Subcutaneous abdominal adipose tissue (tissue), 5 donors: ENCODE measurements at regions not wholly inside any gene's neighbourhood (a gene's known extent, or its start where the extent isn't known, plus 50 kb on each side); places are given as distances from the start of the nearest gene placed in this dataset.

ENCODE experiments used
- H3K27ac ChIP-seq: one replicate; pipeline ENCODE4 v1.7.0; 2013; ENCODE audit warnings: low read depth, mild to moderate bottlenecking, inconsistent platforms, low read length, moderate library complexity
- H3K27me3 ChIP-seq, 5 donors: one replicate each; pipeline ENCODE4 v1.7.0; 2013; ENCODE audit warnings: low read length in 5 of 5, inconsistent platforms in 1 of 5; ENCODE audit not compliant: control insufficient read depth in 5 of 5, insufficient read depth in 4 of 5
- H3K36me3 ChIP-seq, 5 donors: one replicate each; pipeline ENCODE4 v1.7.0; 2013; ENCODE audit warnings: low read length in 5 of 5; ENCODE audit not compliant: control insufficient read depth in 5 of 5, insufficient read depth in 5 of 5
- H3K4me1 ChIP-seq, 5 donors: one replicate each; pipeline ENCODE4 v1.7.0; 2013; ENCODE audit warnings: low read length in 5 of 5, mild to moderate bottlenecking in 3 of 5, moderate library complexity in 1 of 5; ENCODE audit not compliant: control insufficient read depth in 5 of 5, insufficient read depth in 5 of 5
- H3K4me3 ChIP-seq, 5 donors: one replicate each; pipeline ENCODE4 v1.7.0; 2013; ENCODE audit warnings: low read length in 5 of 5, low read depth in 1 of 5
- H3K9ac ChIP-seq, 5 donors: one replicate each; pipeline ENCODE4 v1.7.0; 2013; ENCODE audit warnings: low read length in 5 of 5, mild to moderate bottlenecking in 4 of 5, moderate library complexity in 3 of 5
- H3K9me3 ChIP-seq, 5 donors: one replicate each; pipeline ENCODE4 v1.7.0; 2013; ENCODE audit warnings: low read length in 5 of 5; ENCODE audit not compliant: control insufficient read depth in 5 of 5
- donor health status: healthy.
- donor health status: healthy.
- donor health status: healthy.
- donor health status: healthy.
- donor health status: healthy.

- no peak overlapping the region for H3K9ac ChIP-seq
- no peak overlapping the region for H3K27ac ChIP-seq
- peaks cover 0 to 6% (median 0%) of the 10 kb centered on the region in 5 donors for H3K4me1 ChIP-seq
- no peaks in the 10 kb centered on the region for H3K27me3 ChIP-seq
- no peaks in the 10 kb centered on the region for H3K9me3 ChIP-seq
- no peaks in the 10 kb centered on the region for H3K36me3 ChIP-seq
- H3K4me3 ChIP-seq = no peak overlapping the region
Observed at GRCh38 chr7:16207321-16207720, 214.0 kb downstream of the CRPPA start.

GRCh38 chr7:16205466-16205865 lies 215.9 kb downstream of the CRPPA start:
- Histone ChIP-seq H3K27me3 (no peaks in the 10 kb centered on the region), H3K9ac (no peak overlapping the region), H3K9me3 (no peaks in the 10 kb centered on the region), H3K36me3 (no peaks in the 10 kb centered on the region), H3K4me3 (no peak overlapping the region), H3K27ac (no peak overlapping the region), H3K4me1 (peaks cover 0 to 6% (median 0%) of the 10 kb centered on the region in 5 donors)

- H3K27ac ChIP-seq = no peak overlapping the region
- peaks cover 0 to 6% (median 0%) of the 10 kb centered on the region in 5 donors for H3K4me1 ChIP-seq
- no peak overlapping the region for H3K4me3 ChIP-seq
- no peaks in the 10 kb centered on the region for H3K36me3 ChIP-seq
- no peaks in the 10 kb centered on the region for H3K27me3 ChIP-seq
- no peak overlapping the region for H3K9ac ChIP-seq
- no peaks in the 10 kb centered on the region for H3K9me3 ChIP-seq
Observed at GRCh38 chr7:16204953-16205352, 216.4 kb downstream of the CRPPA start.

GRCh38 chr7:16203065-16203464 lies 218.3 kb downstream of the CRPPA start:
- no peaks in the 10 kb centered on the region for H3K9me3 ChIP-seq
- H3K27me3 ChIP-seq = no peaks in the 10 kb centered on the region
- H3K4me1 ChIP-seq = peaks cover 0 to 6% (median 0%) of the 10 kb centered on the region in 5 donors
- H3K36me3 ChIP-seq = no peaks in the 10 kb centered on the region
- H3K4me3 ChIP-seq = no peak overlapping the region
- no peak overlapping the region for H3K9ac ChIP-seq
- no peak overlapping the region for H3K27ac ChIP-seq

- Histone ChIP-seq H3K27me3 (no peaks in the 10 kb centered on the region), H3K36me3 (no peaks in the 10 kb centered on the region), H3K27ac (no peak overlapping the region), H3K9me3 (no peaks in the 10 kb centered on the region), H3K4me3 (no peak overlapping the region), H3K4me1 (peaks cover 0 to 6% (median 0%) of the 10 kb centered on the region in 5 donors), H3K9ac (no peak overlapping the region)
Observed at GRCh38 chr7:16202303-16202702, 219.0 kb downstream of the CRPPA start.

GRCh38 chr7:16200591-16200990 lies 220.7 kb downstream of the CRPPA start:
- Histone ChIP-seq H3K4me1 (peaks cover 0 to 6% (median 0%) of the 10 kb centered on the region in 5 donors), H3K9me3 (no peaks in the 10 kb centered on the region), H3K4me3 (no peak overlapping the region), H3K9ac (no peak overlapping the region), H3K36me3 (no peaks in the 10 kb centered on the region), H3K27me3 (no peaks in the 10 kb centered on the region), H3K27ac (no peak overlapping the region)

- Histone ChIP-seq H3K27ac (no peak overlapping the region), H3K27me3 (no peaks in the 10 kb centered on the region), H3K9me3 (no peaks in the 10 kb centered on the region), H3K36me3 (no peaks in the 10 kb centered on the region), H3K9ac (no peak overlapping the region), H3K4me1 (peaks cover 0 to 9% (median 0%) of the 10 kb centered on the region in 5 donors), H3K4me3 (no peak overlapping the region)
Observed at GRCh38 chr7:16193631-16194030, 227.7 kb downstream of the CRPPA start.

GRCh38 chr7:16189026-16189715 lies 232.2 kb downstream of the CRPPA start:
- Histone ChIP-seq H3K27me3 (no peaks in the 10 kb centered on the region), H3K9me3 (no peaks in the 10 kb centered on the region), H3K9ac (no peak overlapping the region), H3K27ac (no peak overlapping the region), H3K4me3 (no peak overlapping the region), H3K4me1 (peaks cover 0 to 9% (median 0%) of the 10 kb centered on the region in 5 donors), H3K36me3 (no peaks in the 10 kb centered on the region)

GRCh38 chr7:16187131-16187530 lies 234.2 kb downstream of the CRPPA start:
- H3K9ac ChIP-seq = no peak overlapping the region
- peaks cover 0 to 9% (median 0%) of the 10 kb centered on the region in 5 donors for H3K4me1 ChIP-seq
- H3K4me3 ChIP-seq = no peak overlapping the region
- no peak overlapping the region for H3K27ac ChIP-seq
- no peaks in the 10 kb centered on the region for H3K9me3 ChIP-seq
- H3K36me3 ChIP-seq = no peaks in the 10 kb centered on the region
- H3K27me3 ChIP-seq = no peaks in the 10 kb centered on the region

GRCh38 chr7:16178585-16178984 lies 242.8 kb downstream of the CRPPA start:
- Histone ChIP-seq H3K27me3 (no peaks in the 10 kb centered on the region), H3K9me3 (no peaks in the 10 kb centered on the region), H3K4me3 (no peak overlapping the region), H3K4me1 (no peaks in the 10 kb centered on the region), H3K36me3 (no peaks in the 10 kb centered on the region), H3K27ac (no peak overlapping the region), H3K9ac (no peak overlapping the region)
